RWPE2 (cell line): ENCODE measurements at regions not wholly inside any gene's neighbourhood (a gene's known extent, or its start where the extent isn't known, plus 50 kb on each side); places are given as distances from the start of the nearest gene placed in this dataset.

Source experiments
- ATAC-seq: fragments of 200-7000 bp; cut with Tn5 transposase; 3 replicates; pipeline ENCODE4 v1.9.1; 2021; ENCODE audit warnings: low read depth
- DNase-seq: peaks from one replicate; pipeline ENCODE4 v3.0.0-alpha.2; 2020; ENCODE audit warnings: low spot score
- H3K27ac ChIP-seq: fragments of 450-650 bp; 2 replicates; pipeline ENCODE4 v1.5.1; 2017; ENCODE audit warnings: mild to moderate bottlenecking; ENCODE audit not compliant: poor library complexity, severe bottlenecking
- H3K27me3 ChIP-seq: fragments of 250-450 bp; sonication (Bioruptor Pico); 2 replicates; pipeline ENCODE4 v1.5.1; 2021; ENCODE audit warnings: mild to moderate bottlenecking, moderate library complexity; ENCODE audit not compliant: insufficient read depth, poor library complexity, severe bottlenecking
- H3K36me3 ChIP-seq: fragments of 250-450 bp; sonication (Bioruptor Pico); 2 replicates; pipeline ENCODE4 v1.5.1; 2020; ENCODE audit warnings: low read depth, mild to moderate bottlenecking, moderate library complexity
- H3K4me1 ChIP-seq: fragments of 250-450 bp; sonication (Bioruptor Pico); 2 replicates; pipeline ENCODE4 v1.5.1; 2021; ENCODE audit warnings: mild to moderate bottlenecking, moderate library complexity; ENCODE audit not compliant: insufficient read depth, poor library complexity, severe bottlenecking
- H3K4me3 ChIP-seq: fragments of 250-450 bp; sonication (Bioruptor Pico); 2 replicates; pipeline ENCODE4 v1.5.1; 2021; ENCODE audit warnings: mild to moderate bottlenecking, moderate library complexity; ENCODE audit not compliant: severe bottlenecking
- H3K9me3 ChIP-seq: fragments of 250-450 bp; sonication (Bioruptor Pico); 2 replicates; pipeline ENCODE4 v1.5.1; 2021; ENCODE audit warnings: mild to moderate bottlenecking, moderate library complexity; ENCODE audit not compliant: severe bottlenecking
- TF ChIP-seq, protein P1 (sequence below): fragments of 450-650 bp; IDR thresholded peaks from one replicate; pipeline ENCODE4 v1.5.1; 2017; ENCODE audit warnings: mild to moderate bottlenecking, moderate library complexity; ENCODE audit not compliant: poor library complexity, severe bottlenecking

DNA sequence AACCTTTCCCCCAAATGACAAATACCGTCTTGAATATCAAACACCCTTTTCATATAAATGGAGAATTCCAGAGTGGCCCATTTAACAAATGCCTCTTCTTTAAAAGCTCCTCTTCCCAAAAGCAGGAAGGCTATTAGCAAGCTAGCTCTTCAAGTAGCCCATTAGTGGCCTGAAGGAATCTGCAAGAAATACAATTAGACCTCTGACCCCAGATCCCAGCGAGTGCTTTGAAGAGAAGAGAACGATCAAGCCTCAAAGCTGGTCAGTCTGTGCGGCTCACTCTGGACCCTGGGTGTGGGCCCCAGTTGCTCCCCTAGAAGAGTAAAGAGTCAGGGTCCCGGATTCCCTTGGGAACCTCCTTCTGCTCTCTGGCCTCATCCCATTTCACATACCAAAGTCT lies 325.6 kb downstream of the NUAK1 start:
- no peaks in the 10 kb centered on the region for H3K9me3 ChIP-seq
- DNase-seq (no peak), ATAC-seq (no peak)
- no peaks in the 10 kb centered on the region for H3K36me3 ChIP-seq
- TF ChIP-seq, protein P1, sequence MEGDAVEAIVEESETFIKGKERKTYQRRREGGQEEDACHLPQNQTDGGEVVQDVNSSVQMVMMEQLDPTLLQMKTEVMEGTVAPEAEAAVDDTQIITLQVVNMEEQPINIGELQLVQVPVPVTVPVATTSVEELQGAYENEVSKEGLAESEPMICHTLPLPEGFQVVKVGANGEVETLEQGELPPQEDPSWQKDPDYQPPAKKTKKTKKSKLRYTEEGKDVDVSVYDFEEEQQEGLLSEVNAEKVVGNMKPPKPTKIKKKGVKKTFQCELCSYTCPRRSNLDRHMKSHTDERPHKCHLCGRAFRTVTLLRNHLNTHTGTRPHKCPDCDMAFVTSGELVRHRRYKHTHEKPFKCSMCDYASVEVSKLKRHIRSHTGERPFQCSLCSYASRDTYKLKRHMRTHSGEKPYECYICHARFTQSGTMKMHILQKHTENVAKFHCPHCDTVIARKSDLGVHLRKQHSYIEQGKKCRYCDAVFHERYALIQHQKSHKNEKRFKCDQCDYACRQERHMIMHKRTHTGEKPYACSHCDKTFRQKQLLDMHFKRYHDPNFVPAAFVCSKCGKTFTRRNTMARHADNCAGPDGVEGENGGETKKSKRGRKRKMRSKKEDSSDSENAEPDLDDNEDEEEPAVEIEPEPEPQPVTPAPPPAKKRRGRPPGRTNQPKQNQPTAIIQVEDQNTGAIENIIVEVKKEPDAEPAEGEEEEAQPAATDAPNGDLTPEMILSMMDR, result no peak
- H3K4me1 ChIP-seq, result no peaks in the 10 kb centered on the region
- H3K4me3 ChIP-seq, result no peak overlapping the region
- H3K27ac ChIP-seq, result no peak overlapping the region
- no peaks in the 10 kb centered on the region for H3K27me3 ChIP-seq

- ATAC-seq (no peak), DNase-seq (no peak)
- TF ChIP-seq, protein P1, result no peak
- no peaks in the 10 kb centered on the region for H3K9me3 ChIP-seq
- no peak overlapping the region for H3K27ac ChIP-seq
- H3K4me3 ChIP-seq, result no peak overlapping the region
- no peaks in the 10 kb centered on the region for H3K27me3 ChIP-seq
- H3K4me1 ChIP-seq, result no peaks in the 10 kb centered on the region
- no peaks in the 10 kb centered on the region for H3K36me3 ChIP-seq
Measured at GRCh38 chr12:105814283-105814682, 324.5 kb downstream of the NUAK1 start.

DNA sequence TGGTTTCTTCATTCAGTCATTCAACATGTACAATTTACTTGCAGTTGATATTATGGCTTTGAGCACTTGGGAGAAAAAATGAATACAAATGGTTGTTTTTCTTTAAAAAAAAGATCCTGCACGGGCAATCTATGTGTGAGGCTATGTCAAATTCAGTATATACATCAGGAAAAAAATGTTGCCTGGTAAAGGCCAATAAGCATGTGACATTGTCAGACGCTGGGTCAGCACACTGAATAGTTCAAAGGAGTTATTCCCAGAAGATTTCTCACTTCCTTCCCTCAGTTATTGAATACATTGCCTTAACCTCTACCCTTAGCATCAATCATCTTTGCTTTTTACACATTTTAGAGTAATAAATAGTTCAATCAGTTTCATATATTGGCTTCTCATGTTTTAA lies 319.2 kb downstream of the NUAK1 start:
- Histone ChIP-seq H3K27me3 (no peaks in the 10 kb centered on the region), H3K27ac (no peak overlapping the region), H3K4me1 (no peaks in the 10 kb centered on the region), H3K4me3 (no peak overlapping the region), H3K9me3 (no peaks in the 10 kb centered on the region), H3K36me3 (no peaks in the 10 kb centered on the region)
- no peak for DNase-seq
- ATAC-seq, result no peak
- TF ChIP-seq, protein P1, result no peak

DNA sequence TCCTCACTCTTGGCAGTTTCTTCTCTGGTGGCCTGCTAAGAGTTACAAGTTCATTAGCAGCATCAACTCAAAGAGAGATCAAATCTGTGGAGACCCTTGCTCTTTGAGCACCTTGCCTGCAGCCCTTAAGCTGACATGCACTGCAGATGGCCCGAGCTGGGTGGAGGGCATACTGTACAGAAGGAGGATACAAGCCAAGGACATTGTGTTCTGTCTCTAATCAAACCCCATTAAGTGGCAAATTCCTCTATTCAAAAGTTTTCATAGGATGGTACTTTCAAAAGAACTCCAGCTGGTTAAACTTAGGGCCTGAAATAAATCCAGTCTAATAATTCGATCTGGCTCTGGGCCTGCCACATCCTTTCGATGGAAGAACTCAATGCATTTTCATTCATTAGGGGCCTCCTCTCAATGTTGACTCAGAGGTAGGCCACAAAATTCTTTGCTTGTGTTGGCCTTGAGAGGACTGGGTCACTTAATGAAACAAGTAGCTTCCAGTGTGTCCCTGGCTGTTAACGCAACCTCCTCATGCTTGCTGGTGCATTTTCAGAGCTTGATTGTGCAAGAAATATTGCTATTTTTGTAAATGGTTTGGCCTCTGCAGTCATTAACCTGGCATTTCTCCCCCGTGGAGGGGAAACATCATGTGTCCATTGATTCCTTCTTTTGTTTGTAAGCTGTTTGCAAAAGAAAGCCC lies 318.2 kb downstream of the NUAK1 start:
- TF ChIP-seq, protein P1, result no peak
- H3K27ac ChIP-seq, result no peak overlapping the region
- H3K27me3 ChIP-seq, result no peaks in the 10 kb centered on the region
- DNase-seq (no peak), ATAC-seq (no peak)
- no peaks in the 10 kb centered on the region for H3K36me3 ChIP-seq
- no peak overlapping the region for H3K4me3 ChIP-seq
- H3K4me1 ChIP-seq, result no peaks in the 10 kb centered on the region
- H3K9me3 ChIP-seq, result no peaks in the 10 kb centered on the region
